22Rv1 (cell line): ENCODE measurements at regions not wholly inside any gene's neighbourhood (a gene's known extent, or its start where the extent isn't known, plus 50 kb on each side); places are given as distances from the start of the nearest gene placed in this dataset.

Source experiments
- CTCF ChIP-seq: fragments of 450-650 bp; IDR thresholded peaks from 2 replicates; pipeline ENCODE4 v1.5.1; 2017; ENCODE audit warnings: mild to moderate bottlenecking
- ZFX ChIP-seq: fragments of 450-650 bp; IDR thresholded peaks from 2 replicates; pipeline ENCODE4 v1.6.1; 2017; ENCODE audit warnings: antibody characterized with exemption, borderline replicate concordance

GRCh38 chr7:41272664-41273063 lies 430.2 kb downstream of the INHBA start:
- no peak for TF ChIP-seq CTCF
- no peak for TF ChIP-seq ZFX
